SIG-M5 (cell line): ENCODE measurements at regions not wholly inside any gene's neighbourhood (a gene's known extent, or its start where the extent isn't known, plus 50 kb on each side); places are given as distances from the start of the nearest gene placed in this dataset.
"Not testable (repeated sequence)": the region's sequence is repeated elsewhere in the genome, so short reads cannot be mapped to it uniquely, and the experiment has no call there.

Source experiments
- DNase-seq: peaks from one replicate; lab custom pipeline; 2025; lab: John Stamatoyannopoulos, UW

- no peak for DNase-seq
These were observed 84.6 kb downstream of the BTG1 start for GRCh38 chr12:92061061-92061460.

GRCh38 chr12:92059960-92060359 is 85.7 kb downstream of the BTG1 start:
- no peak for DNase-seq

GRCh38 chr12:92058664-92059063 is 87.0 kb downstream of the BTG1 start:
- no peak for DNase-seq

GRCh38 chr12:92056756-92057155 is 88.9 kb downstream of the BTG1 start:
- not testable (repeated sequence) for DNase-seq

GRCh38 chr12:92056290-92056689 is 89.4 kb downstream of the BTG1 start:
- DNase-seq, result no peak

- DNase-seq, result no peak
These were observed 89.8 kb downstream of the BTG1 start for GRCh38 chr12:92055877-92056276.

GRCh38 chr12:92051441-92051840 is 94.2 kb downstream of the BTG1 start:
- DNase-seq, result no peak

- DNase-seq, result no peak
These were observed 96.2 kb downstream of the BTG1 start for GRCh38 chr12:92049403-92049802.

- no peak for DNase-seq
These were observed 98.2 kb downstream of the BTG1 start for GRCh38 chr12:92047393-92047826.

- no peak for DNase-seq
These were observed 98.9 kb downstream of the BTG1 start for GRCh38 chr12:92046557-92047392.

GRCh38 chr12:92045852-92046251 is 99.8 kb downstream of the BTG1 start:
- DNase-seq, result no peak

GRCh38 chr12:92044435-92044834 is 101.2 kb downstream of the BTG1 start:
- no peak for DNase-seq

- no peak for DNase-seq
These were observed 102.7 kb downstream of the BTG1 start for GRCh38 chr12:92042791-92043531.

GRCh38 chr12:92041742-92042141 is 103.9 kb downstream of the BTG1 start:
- DNase-seq, result no peak

- no peak for DNase-seq
These were observed 106.6 kb downstream of the BTG1 start for GRCh38 chr12:92039046-92039445.

- DNase-seq, result no peak
These were observed 107.2 kb downstream of the BTG1 start for GRCh38 chr12:92038476-92038875.

GRCh38 chr12:92036771-92037453 is 108.7 kb downstream of the BTG1 start:
- DNase-seq, result no peak

GRCh38 chr12:92036061-92036620 is 109.5 kb downstream of the BTG1 start:
- no peak for DNase-seq

- no peak for DNase-seq
These were observed 110.2 kb downstream of the BTG1 start for GRCh38 chr12:92035477-92035876.

- DNase-seq, result no peak
These were observed 110.7 kb downstream of the BTG1 start for GRCh38 chr12:92034858-92035401.

- no peak for DNase-seq
These were observed 111.6 kb downstream of the BTG1 start for GRCh38 chr12:92034083-92034482.

GRCh38 chr12:92032965-92033364 is 112.7 kb downstream of the BTG1 start:
- DNase-seq, result no peak
